GM18519 (cell line): ENCODE measurements at regions not wholly inside any gene's neighbourhood (a gene's known extent, or its start where the extent isn't known, plus 50 kb on each side); places are given as distances from the start of the nearest gene placed in this dataset.

Source experiments
- ATAC-seq: cut with Tn5 transposase; IDR thresholded peaks from one replicate; pipeline ENCODE4 v1.9.1; 2021; ENCODE audit warnings: mild to moderate bottlenecking, moderate library complexity; ENCODE audit not compliant: unreplicated experiment, low FRiP score

DNA sequence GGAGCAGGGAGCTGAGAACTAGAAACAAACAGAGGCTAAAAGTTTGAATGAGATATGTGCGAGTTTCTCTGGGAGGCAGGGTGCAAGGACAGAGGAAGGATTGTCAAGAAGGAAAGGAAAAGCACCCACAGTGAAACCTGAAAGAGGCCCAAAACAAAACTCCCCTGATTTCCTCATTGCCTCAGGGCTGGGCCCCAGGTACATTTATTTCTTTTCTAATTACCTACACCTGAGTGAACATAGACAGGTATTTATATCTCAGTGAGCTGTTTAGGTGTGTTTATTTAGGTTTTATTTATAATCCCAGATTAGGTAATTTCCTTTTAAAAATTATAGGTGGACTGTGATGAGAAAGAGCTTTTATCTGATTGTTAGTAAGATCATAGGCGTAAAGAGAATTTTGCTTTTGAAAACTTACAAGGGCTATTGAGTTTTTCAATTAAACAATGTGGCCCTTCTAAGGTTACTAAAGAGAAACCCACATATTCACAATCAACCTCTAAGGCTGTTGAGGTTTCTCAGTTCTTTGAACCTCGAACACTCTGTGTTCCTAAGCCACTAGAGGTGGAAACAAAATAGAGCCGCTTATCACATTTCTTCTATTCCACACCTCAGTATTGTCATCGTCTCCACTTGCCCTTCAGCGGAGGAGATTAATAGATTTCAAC, 344.8 kb downstream of the ZNF608 start:
- no peak for ATAC-seq

DNA sequence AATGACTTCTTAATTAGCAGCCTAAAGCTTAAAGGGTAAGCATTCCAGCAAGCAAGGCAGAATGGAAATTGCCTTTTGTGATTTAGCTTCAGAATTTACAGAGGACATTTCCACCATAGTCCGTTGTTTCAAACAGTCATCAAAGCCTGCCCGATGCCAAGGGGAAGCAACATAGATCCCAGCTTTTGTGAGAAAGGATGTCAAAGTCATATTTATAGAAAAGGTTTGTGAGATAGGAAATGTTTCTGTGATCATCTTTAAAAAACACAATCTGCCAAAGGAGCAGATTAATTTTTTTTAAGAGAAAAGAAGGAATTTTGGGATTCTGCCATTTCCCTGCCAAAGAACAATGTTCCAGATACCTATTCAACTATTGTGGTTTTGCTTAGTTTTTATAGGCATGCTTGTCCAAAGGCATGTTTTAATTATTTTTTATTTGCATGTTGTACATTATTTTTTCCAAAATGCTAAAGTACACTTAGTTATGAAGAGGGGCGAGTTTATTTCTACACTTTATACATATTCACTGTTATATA, 346.9 kb downstream of the ZNF608 start:
- no peak for ATAC-seq

DNA sequence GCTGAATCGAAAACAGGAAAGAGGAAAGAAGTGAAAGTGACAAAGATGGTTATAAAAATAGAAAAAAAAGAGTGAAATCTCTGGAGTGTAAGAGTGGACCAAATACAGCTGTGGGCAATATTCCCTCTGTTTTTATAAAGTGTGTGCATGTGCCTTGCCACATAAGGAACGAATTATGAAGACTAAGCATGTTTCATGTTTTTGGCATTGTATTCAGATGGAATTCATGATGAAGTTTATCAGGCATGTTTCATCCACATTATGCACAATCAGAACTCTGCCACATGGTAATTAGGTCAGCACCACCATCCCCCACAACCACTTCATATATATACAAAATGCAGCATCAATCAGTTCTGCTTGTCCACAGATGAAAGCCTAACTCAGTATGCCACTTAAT, 348.0 kb downstream of the ZNF608 start:
- no peak for ATAC-seq

- no peak for ATAC-seq
Observed at GRCh38 chr5:124397317-124397716, 349.1 kb downstream of the ZNF608 start.

DNA sequence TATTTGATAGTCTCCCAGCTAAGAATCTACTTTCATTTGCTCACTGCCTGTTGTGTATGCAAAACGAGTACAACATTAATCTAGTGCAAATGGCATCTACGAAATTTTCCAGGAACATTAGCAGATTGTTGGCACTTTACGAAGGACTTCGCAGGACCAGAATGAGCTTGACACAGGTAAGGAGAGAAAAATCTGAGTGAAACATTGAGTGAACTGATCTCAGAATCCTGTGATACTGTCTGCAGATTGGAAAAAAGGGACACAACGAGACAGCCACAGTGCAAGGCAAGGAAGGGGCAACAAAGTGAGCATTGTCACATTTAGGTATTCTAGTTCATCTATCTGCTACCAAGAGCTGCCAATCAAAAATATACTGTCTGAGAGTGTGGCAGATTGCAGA, 350.5 kb downstream of the ZNF608 start:
- no peak for ATAC-seq

- ATAC-seq = no peak
Observed at GRCh38 chr5:124395287-124395686, 351.2 kb downstream of the ZNF608 start.

DNA sequence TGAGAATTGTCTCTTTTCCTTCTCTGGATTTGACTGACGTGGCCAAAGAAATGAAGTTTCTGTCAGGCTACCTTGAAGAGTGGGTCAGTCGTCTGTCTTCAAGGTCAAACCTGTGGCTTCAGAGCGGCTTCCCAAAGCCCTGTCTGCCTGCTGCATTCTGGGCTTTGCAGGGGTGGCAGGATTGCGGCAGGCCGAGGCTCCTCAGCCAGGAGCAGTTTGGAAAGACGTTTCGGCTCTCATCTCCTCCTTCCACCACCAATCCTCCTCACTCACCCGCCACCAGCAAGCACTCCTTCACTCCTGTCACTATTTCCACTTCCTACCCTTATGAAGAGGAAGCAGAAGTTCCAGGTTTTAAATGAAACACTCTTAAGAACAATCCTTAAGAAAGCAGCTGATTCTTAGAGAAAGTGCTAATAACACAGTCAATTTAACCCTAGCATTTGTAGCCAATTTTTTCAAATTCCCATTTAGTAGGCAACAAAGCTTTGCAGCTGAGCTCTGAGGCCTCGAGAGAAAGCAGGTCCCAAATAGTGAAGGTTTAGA, 351.7 kb downstream of the ZNF608 start:
- ATAC-seq = no peak

DNA sequence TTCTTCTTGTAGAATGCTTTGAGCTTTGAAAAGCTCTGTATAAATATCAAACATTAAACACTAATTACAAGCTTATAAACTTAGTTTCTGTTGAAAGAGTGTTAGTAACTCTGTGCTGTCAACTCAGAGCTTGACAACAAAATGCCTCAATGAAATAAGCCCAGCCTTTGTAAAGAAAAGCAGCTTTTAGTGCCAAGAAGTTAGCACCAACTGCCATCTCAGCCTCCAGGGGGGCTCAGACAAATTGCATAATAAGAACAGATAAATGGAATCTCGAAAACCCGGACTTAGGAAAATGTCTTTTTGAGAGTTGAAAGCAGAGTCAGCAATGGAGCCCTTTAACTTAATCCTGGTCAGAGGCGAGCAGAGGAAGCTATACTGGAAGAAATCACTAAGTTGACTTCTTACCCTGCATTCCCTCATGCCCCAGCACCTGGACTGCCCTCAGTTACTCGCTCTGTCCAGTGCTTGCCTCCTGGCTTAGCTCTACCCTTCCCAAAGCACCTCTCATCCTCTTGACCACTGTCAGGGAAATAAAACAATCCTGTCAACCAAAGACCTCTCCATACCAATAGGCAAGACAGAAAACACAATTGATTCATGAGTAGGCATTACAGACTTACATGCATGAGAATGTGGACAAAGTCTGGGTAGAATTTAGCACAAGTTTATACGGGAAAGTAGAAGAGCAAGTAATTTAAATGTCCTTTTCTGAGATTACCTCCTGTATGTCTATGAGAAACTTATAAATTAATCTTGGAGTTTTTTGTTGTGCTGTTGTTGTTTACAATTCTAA, 352.7 kb downstream of the ZNF608 start:
- no peak for ATAC-seq

DNA sequence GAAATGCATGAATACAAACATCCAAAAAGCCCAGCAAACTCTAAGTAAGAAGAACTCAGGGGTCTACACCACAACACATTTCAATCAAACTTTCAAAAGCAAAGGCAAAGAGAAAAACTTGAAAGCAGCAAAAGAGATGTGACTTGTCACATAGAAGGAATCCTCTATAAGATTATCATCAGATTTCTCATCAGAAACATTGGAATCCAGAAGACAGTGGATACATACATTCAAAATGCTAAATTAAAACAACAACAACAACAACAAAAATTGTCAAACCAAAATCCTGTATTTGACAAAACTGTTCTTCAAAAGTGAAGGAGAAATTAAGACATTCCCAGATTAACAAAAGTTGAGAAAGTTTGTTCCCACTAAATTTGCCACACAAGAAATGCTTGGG, 362.7 kb downstream of the ZNF608 start:
- no peak for ATAC-seq

DNA sequence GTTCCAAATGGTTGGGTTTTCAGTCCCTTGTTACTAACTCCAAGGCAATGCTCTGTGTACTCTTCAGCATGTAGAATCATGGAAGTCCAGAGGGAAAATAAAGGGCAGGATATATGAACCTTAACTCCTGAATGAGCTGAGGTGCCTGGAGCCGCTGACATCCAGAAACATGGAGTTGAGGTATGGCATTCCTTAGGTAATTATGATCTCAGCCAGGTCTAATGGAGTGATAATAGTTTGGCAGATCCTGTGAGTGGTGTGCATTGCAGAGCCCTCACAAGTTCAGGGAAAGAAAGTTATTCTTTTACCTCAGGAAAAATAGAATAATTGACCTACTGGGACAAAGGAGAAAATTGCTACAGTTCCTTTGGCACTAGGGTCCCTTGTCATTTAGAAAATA, 369.1 kb downstream of the ZNF608 start:
- ATAC-seq = no peak

GRCh38 chr5:124373883-124374282, 372.6 kb downstream of the ZNF608 start:
- no peak for ATAC-seq

- ATAC-seq = no peak
Observed at GRCh38 chr5:124372457-124372856, 374.0 kb downstream of the ZNF608 start.

DNA sequence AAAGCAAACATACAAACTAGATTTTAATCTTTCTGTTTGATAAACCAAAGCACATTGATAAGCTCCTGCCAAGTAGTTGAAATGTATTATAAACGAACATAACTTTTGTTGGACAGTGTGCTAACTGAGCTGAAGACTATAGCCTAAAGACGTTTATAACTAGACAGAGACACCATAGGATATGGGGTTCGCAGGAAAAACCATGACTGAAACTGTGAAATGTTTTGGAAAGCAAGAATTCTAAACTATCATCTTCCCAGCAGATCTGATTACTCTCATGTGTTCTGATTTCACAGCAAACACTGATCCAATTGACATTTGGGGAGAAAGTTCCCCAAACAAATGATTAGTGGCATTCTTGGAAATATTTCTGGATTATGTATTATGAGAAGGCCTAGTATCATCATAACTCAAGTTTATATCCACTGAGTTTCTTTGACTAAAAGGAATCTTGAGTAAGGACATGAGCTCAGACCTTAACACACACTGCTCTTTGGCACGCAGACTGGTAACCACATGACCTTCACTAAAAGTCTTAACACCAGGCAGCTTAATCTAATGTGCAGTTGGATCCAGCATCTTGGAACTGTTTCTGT, 375.2 kb downstream of the ZNF608 start:
- no peak for ATAC-seq

DNA sequence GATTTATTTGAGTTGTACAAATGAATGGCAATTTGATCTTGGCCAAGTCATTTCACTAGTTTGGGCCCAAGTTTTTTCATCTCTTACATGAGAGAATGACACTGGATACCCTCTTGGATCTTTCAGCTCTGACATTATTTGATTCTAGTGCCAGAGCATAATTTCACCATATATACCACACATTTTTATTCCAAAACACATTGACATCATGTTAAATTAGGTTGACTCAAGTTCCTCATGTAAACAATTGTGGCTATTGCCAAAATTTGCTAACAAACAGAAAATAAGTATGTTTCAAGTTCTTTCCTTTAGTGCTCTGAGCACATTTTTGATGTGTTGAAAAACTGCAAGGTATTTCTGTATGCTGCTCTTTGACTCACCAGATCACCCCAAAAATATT, 375.8 kb downstream of the ZNF608 start:
- no peak for ATAC-seq

DNA sequence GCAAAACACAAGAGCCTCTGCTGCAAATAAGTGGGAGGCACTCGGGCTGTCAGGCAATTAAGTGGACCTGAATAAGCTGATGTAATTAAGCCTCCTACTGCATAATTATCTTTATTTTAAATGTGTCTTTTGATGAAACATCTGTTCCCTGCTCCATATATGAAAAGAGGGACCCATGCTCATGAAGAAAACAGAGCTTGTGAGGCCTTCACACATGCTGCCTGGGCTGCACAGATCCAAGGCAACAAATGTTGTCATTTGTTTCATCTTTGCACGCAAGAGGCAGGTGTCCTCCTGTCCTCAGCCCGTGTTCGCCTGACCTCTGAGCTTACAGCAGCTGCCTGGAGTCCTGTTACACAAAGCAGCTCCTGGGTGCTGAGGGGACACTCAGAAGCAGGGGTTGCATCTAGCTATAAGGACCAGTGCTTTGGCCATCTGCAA, 381.1 kb downstream of the ZNF608 start:
- no peak for ATAC-seq

- no peak for ATAC-seq
Observed at GRCh38 chr5:124355928-124356327, 390.5 kb downstream of the ZNF608 start.

GRCh38 chr5:124353016-124353415, 393.4 kb downstream of the ZNF608 start:
- ATAC-seq = no peak

DNA sequence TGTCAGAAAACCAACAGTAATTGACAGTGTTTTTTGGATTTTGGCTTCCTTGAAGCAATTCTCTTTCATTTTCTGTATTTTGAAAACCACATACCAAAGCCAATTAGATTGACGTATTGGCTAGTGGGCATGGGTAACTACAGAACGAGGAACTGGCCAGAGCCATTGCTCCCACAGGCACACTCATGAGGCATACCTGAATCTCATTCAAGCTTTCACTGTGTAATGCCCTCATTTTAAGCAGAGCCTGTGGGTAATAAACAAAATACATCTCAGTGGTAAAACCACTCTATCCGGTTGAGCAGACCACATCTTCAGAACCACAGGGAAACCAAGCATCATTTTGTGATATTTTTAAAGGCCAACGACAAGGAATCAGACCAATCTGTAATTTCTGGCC, 394.1 kb downstream of the ZNF608 start:
- no peak for ATAC-seq

DNA sequence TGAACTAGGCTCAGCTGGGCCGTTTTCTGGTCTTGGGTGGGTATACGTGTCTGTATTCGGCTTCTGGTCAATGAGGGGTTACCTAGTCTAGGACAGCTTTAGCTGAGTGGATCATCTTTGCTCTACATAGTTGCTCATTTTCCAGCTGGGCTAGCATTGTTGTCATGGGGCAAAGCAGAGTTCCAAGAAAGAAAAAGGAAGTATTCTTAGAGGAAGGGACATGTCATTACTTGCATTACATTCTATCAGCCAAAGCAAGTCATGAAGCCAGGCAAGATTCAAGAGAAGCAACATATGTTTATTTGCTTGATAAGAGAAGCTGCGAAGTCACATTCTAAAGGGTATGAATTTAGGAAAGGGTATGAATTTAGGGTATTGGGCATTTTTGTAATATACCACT, 396.5 kb downstream of the ZNF608 start:
- ATAC-seq = no peak

DNA sequence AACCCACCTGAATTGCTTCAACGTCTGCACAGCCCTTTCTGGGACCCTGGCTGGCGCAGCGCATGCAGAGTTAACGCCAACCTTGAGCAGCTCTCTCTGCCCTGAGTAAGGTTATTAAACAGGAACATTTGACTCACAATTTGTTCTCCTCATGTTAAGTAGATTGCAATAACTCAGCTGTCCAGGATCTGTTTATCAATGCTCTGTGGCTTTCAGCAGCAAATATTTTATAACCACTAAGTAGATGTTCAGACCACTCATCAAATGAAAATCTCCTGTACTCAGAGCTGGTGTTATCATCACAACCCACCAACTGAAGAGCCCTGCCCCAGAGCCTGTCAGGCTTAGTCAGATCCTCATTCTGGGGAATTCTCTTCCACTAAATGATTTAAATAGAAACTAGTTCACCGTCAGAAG, 403.0 kb downstream of the ZNF608 start:
- ATAC-seq = no peak

GRCh38 chr5:124342986-124343385, 403.5 kb downstream of the ZNF608 start:
- ATAC-seq = no peak
